Parathyroid adenoma (tissue), 2 donors: ENCODE measurements at regions not wholly inside any gene's neighbourhood (a gene's known extent, or its start where the extent isn't known, plus 50 kb on each side); places are given as distances from the start of the nearest gene placed in this dataset.
"Not testable (repeated sequence)": the region's sequence is repeated elsewhere in the genome, so short reads cannot be mapped to it uniquely, and the experiment has no call there.

Source experiments
- H2AFZ ChIP-seq: fragments of 300-600 bp; sonication (generic); one replicate; pipeline ENCODE4 v1.7.0; 2017; ENCODE audit warnings: antibody characterized with exemption, mild to moderate bottlenecking
- H3K27ac ChIP-seq: fragments of 300-600 bp; sonication (generic); one replicate; pipeline ENCODE4 v1.7.0; 2017
- H3K27me3 ChIP-seq: fragments of 300-600 bp; sonication (generic); one replicate; pipeline ENCODE4 v1.7.0; 2017; ENCODE audit warnings: low read length; ENCODE audit not compliant: control insufficient read depth, insufficient read depth
- H3K36me3 ChIP-seq: fragments of 300-600 bp; sonication (generic); one replicate; pipeline ENCODE4 v1.7.0; 2017; ENCODE audit warnings: low read length; ENCODE audit not compliant: control insufficient read depth, insufficient read depth
- H3K4me1 ChIP-seq: fragments of 300-600 bp; sonication (generic); one replicate; pipeline ENCODE4 v1.7.0; 2017; ENCODE audit warnings: control low read depth
- H3K4me2 ChIP-seq: fragments of 300-600 bp; sonication (generic); one replicate; pipeline ENCODE4 v1.7.0; 2017; ENCODE audit warnings: low read length
- H3K4me3 ChIP-seq: fragments of 300-600 bp; sonication (generic); one replicate; pipeline ENCODE4 v1.7.0; 2017; ENCODE audit warnings: low read depth, low read length
- H3K79me2 ChIP-seq: fragments of 300-600 bp; sonication (generic); one replicate; pipeline ENCODE4 v1.7.0; 2017; ENCODE audit warnings: control low read depth
- H3K9ac ChIP-seq: fragments of 300-600 bp; sonication (generic); one replicate; pipeline ENCODE4 v1.7.0; 2017; ENCODE audit warnings: mild to moderate bottlenecking
- H3K9me3 ChIP-seq: fragments of 300-600 bp; sonication (generic); one replicate; pipeline ENCODE4 v1.7.0; 2017; ENCODE audit warnings: low read length; ENCODE audit not compliant: control insufficient read depth
- TF ChIP-seq, protein P1 (sequence below): fragments of 300-600 bp; sonication (generic); IDR thresholded peaks from one replicate; pipeline ENCODE4 v1.7.0; 2017; ENCODE audit warnings: antibody characterized with exemption, mild to moderate bottlenecking
- donor health status: primary hyperparathyroidism.

DNA sequence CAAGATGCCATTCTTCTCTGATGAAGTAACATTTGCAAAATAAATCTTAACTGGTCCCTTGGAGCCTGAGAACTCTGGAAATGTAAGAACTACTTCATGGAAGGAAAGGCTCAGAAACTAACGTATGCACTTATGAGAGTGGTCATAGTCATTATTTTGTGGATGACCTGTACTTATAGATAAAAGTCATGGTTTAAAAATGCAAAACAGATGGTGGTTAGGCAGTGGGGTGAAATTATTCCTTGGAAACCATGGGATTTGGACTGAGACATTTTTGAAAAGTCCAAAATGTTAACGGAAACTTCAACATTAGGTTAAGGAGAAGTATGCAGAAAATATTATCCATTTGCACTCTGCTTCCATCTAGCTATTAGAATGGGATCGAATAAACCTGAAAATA, 223.0 kb downstream of the ICOS start:
- Histone ChIP-seq H2AFZ (no peak overlapping the region), H3K36me3 (no peaks in the 10 kb centered on the region), H3K9me3 (no peaks in the 10 kb centered on the region), H3K9ac (no peak overlapping the region), H3K27ac (no peak overlapping the region), H3K4me1 (no peaks in the 10 kb centered on the region), H3K4me2 (no peak overlapping the region), H3K79me2 (no peaks in the 10 kb centered on the region), H3K4me3 (no peak overlapping the region), H3K27me3 (no peaks in the 10 kb centered on the region)
- TF ChIP-seq, protein P1, sequence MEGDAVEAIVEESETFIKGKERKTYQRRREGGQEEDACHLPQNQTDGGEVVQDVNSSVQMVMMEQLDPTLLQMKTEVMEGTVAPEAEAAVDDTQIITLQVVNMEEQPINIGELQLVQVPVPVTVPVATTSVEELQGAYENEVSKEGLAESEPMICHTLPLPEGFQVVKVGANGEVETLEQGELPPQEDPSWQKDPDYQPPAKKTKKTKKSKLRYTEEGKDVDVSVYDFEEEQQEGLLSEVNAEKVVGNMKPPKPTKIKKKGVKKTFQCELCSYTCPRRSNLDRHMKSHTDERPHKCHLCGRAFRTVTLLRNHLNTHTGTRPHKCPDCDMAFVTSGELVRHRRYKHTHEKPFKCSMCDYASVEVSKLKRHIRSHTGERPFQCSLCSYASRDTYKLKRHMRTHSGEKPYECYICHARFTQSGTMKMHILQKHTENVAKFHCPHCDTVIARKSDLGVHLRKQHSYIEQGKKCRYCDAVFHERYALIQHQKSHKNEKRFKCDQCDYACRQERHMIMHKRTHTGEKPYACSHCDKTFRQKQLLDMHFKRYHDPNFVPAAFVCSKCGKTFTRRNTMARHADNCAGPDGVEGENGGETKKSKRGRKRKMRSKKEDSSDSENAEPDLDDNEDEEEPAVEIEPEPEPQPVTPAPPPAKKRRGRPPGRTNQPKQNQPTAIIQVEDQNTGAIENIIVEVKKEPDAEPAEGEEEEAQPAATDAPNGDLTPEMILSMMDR, result no peak

DNA sequence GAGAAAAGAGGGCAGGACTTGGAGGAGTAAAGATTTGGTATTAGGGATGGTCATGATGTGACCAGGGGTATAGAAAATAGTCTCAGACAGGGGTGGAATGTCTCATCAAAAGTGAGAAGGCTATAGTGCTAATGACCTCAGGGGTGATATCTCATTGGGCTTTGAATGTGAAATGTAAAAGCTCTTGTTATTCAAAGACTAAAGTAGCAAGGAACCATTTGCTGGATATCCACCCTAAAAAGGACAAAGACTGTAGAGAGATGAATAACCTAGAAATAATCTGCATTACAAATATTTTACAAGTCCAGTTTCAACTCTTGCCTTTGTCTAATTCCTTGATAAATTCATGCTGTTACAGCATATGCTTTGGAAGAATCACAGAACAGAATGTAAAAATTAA, 224.4 kb downstream of the ICOS start:
- H3K9me3 ChIP-seq, result no peaks in the 10 kb centered on the region
- H3K4me3 ChIP-seq, result no peak overlapping the region
- H3K27me3 ChIP-seq, result no peaks in the 10 kb centered on the region
- no peaks in the 10 kb centered on the region for H3K36me3 ChIP-seq
- H3K4me2 ChIP-seq, result no peak overlapping the region
- H3K79me2 ChIP-seq, result no peaks in the 10 kb centered on the region
- H3K9ac ChIP-seq, result no peak overlapping the region
- TF ChIP-seq, protein P1, result no peak
- H3K4me1 ChIP-seq, result no peaks in the 10 kb centered on the region
- H3K27ac ChIP-seq, result no peak overlapping the region
- H2AFZ ChIP-seq, result no peak overlapping the region

DNA sequence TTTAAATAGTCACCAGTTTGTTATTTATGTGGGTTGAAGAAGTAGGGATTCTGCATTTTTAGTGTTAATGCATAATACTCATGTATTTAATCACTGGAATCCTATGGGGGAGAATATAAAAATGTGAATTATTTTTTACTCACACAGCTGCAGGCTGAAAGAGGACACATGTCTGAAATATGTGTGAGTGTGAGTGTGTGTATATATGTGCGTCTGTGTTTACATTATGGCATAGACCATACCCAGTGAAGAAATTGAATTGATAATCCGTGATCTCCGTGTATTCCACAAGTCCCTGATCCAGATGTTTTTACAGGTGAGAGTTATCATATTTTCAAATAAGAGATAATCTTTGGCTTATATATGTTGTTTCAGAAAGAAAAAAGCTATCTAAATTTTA, 225.3 kb downstream of the ICOS start:
- no peaks in the 10 kb centered on the region for H3K9me3 ChIP-seq
- no peak overlapping the region for H3K9ac ChIP-seq
- H3K4me1 ChIP-seq, result no peaks in the 10 kb centered on the region
- H3K79me2 ChIP-seq, result no peaks in the 10 kb centered on the region
- H3K27me3 ChIP-seq, result no peaks in the 10 kb centered on the region
- H2AFZ ChIP-seq, result no peak overlapping the region
- TF ChIP-seq, protein P1, result no peak
- H3K4me2 ChIP-seq, result no peak overlapping the region
- no peak overlapping the region for H3K4me3 ChIP-seq
- H3K36me3 ChIP-seq, result no peaks in the 10 kb centered on the region
- no peak overlapping the region for H3K27ac ChIP-seq

DNA sequence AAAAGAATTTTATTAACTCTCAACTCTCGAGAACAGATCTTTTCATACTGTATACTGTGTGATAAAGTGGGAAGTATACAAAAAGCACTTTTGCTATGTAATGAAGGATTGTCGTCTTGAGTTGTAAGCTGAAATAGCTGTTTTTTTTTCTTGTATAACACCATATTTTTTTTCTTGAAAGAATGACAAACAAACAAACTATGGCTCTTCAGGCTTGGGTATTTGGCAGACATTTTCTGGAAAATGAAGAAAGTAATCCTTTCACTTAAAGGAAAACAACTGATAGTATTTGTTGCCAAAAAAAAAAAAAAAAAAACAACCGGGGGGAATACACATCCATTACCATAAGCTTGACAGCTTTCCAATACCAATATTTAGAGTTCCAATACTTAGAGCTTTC, 230.4 kb downstream of the ICOS start:
- Histone ChIP-seq H3K79me2 (no peaks in the 10 kb centered on the region), H3K27ac (no peak overlapping the region), H3K27me3 (no peaks in the 10 kb centered on the region), H3K4me2 (no peak overlapping the region), H3K9ac (no peak overlapping the region), H2AFZ (no peak overlapping the region), H3K36me3 (no peaks in the 10 kb centered on the region), H3K9me3 (no peaks in the 10 kb centered on the region), H3K4me1 (no peaks in the 10 kb centered on the region), H3K4me3 (no peak overlapping the region)
- TF ChIP-seq, protein P1, result no peak

DNA sequence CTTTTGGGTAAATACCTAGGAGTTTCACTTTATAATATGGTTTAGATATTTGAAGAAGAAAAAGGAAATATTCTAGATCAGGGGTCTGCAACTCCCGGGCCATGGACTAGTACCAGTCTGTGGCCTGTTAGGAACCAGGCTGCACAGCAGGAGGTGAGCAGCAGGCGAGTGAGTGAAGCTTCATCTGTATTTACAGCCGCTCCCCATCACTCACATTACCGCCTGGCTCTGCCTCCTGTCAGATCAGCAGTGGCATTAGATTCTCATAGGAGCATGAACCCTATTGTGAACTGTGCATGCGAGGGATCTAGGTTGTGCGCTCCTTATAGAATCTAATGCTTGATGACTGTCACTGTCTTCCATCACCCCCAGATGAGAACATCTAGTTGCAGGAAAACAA, 231.1 kb downstream of the ICOS start:
- H3K27ac ChIP-seq, H3K4me3 ChIP-seq, H3K79me2 ChIP-seq, H2AFZ ChIP-seq, H3K4me1 ChIP-seq, H3K27me3 ChIP-seq, H3K36me3 ChIP-seq, H3K9me3 ChIP-seq, H3K9ac ChIP-seq, H3K4me2 ChIP-seq: not testable (repeated sequence)
